ENCODE measurements at regions not wholly inside any gene's neighbourhood (a gene's known extent, or its start where the extent isn't known, plus 50 kb on each side); places are given as distances from the start of the nearest gene placed in this dataset.

- Histone ChIP-seq H3K27me3 (no peaks in the 10 kb centered on the region), H3K9me3 (no peaks in the 10 kb centered on the region), H3K27ac (peak overlapping the region in 1 of 2 donors; percentile 48), H3K4me3 (peak overlapping the region in 1 of 2 donors; percentile 45), H3K4me1 (no peaks in the 10 kb centered on the region), H3K36me3 (no peaks in the 10 kb centered on the region)
- TF ChIP-seq, protein P1, sequence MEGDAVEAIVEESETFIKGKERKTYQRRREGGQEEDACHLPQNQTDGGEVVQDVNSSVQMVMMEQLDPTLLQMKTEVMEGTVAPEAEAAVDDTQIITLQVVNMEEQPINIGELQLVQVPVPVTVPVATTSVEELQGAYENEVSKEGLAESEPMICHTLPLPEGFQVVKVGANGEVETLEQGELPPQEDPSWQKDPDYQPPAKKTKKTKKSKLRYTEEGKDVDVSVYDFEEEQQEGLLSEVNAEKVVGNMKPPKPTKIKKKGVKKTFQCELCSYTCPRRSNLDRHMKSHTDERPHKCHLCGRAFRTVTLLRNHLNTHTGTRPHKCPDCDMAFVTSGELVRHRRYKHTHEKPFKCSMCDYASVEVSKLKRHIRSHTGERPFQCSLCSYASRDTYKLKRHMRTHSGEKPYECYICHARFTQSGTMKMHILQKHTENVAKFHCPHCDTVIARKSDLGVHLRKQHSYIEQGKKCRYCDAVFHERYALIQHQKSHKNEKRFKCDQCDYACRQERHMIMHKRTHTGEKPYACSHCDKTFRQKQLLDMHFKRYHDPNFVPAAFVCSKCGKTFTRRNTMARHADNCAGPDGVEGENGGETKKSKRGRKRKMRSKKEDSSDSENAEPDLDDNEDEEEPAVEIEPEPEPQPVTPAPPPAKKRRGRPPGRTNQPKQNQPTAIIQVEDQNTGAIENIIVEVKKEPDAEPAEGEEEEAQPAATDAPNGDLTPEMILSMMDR (IDR thresholded peaks at IDR 0.05), result no peak
- intact Hi-C loops (cut with DNase I), result no loop called here
- DNase-seq (ENCODE audit: low spot score in 2 of 2), result peak in 1 of 2 donors; percentile 60
These were observed 59.2 kb upstream of the ADGRB3 start for GRCh38 chr6:68575765-68576439.

- H3K27me3 ChIP-seq, result no peaks in the 10 kb centered on the region
- no peaks in the 10 kb centered on the region for H3K36me3 ChIP-seq
- intact Hi-C loops (cut with DNase I), result loop anchor here (5.0 kb wide), 1 partner anchor 204 kb away; no protein-coding TSS in a partner anchor
- H3K4me3 ChIP-seq, result no peak overlapping the region
- H3K4me1 ChIP-seq, result no peaks in the 10 kb centered on the region
- no peak overlapping the region for H3K27ac ChIP-seq
- TF ChIP-seq, protein P1 (IDR thresholded peaks at IDR 0.05), result no peak
- H3K9me3 ChIP-seq, result no peaks in the 10 kb centered on the region
- DNase-seq (ENCODE audit: low spot score in 2 of 2), result no peak
These were observed 62.1 kb upstream of the ADGRB3 start for GRCh38 chr6:68572975-68573374.

GRCh38 chr6:68572525-68572924 lies 62.6 kb upstream of the ADGRB3 start:
- no peak overlapping the region for H3K27ac ChIP-seq
- no peak for DNase-seq (ENCODE audit: low spot score in 2 of 2)
- intact Hi-C loops (cut with DNase I), result loop anchor here (5.0 kb wide), 1 partner anchor 205 kb away; no protein-coding TSS in a partner anchor
- TF ChIP-seq, protein P1 (IDR thresholded peaks at IDR 0.05), result peak in 2 of 3 experiments; percentile 17 to 30
- H3K4me3 ChIP-seq, result no peak overlapping the region
- H3K36me3 ChIP-seq, result no peaks in the 10 kb centered on the region
- H3K4me1 ChIP-seq, result no peaks in the 10 kb centered on the region
- no peaks in the 10 kb centered on the region for H3K27me3 ChIP-seq
- no peaks in the 10 kb centered on the region for H3K9me3 ChIP-seq

- no peaks in the 10 kb centered on the region for H3K27me3 ChIP-seq
- TF ChIP-seq, protein P1 (IDR thresholded peaks at IDR 0.05), result no peak
- H3K4me3 ChIP-seq, result no peak overlapping the region
- no peak overlapping the region for H3K27ac ChIP-seq
- no peaks in the 10 kb centered on the region for H3K9me3 ChIP-seq
- no peaks in the 10 kb centered on the region for H3K4me1 ChIP-seq
- no peaks in the 10 kb centered on the region for H3K36me3 ChIP-seq
- intact Hi-C loops (cut with DNase I), result no loop called here
- no peak for DNase-seq (ENCODE audit: low spot score in 2 of 2)
These were observed 75.4 kb upstream of the ADGRB3 start for GRCh38 chr6:68559716-68560115.

- intact Hi-C loops (cut with DNase I), result no loop called here
- Histone ChIP-seq H3K27ac (no peak overlapping the region), H3K4me1 (no peaks in the 10 kb centered on the region)
These were observed 76.0 kb upstream of the ADGRB3 start for GRCh38 chr6:68559070-68559469.

More at GRCh38 chr6:68559070-68559469, 76.0 kb upstream of the ADGRB3 start:
- Histone ChIP-seq H3K36me3 (no peaks in the 10 kb centered on the region), H3K9me3 (no peaks in the 10 kb centered on the region), H3K4me3 (no peak overlapping the region), H3K27me3 (no peaks in the 10 kb centered on the region)
- no peak for DNase-seq (ENCODE audit: low spot score in 2 of 2)
- TF ChIP-seq, protein P1 (IDR thresholded peaks at IDR 0.05), result no peak

All from ascending aorta (tissue), 2 donors.